HUDEP-2 (cell line): ENCODE measurements at regions not wholly inside any gene's neighbourhood (a gene's known extent, or its start where the extent isn't known, plus 50 kb on each side); places are given as distances from the start of the nearest gene placed in this dataset.

Source experiments
- DNase-seq, 76 experiments: peaks; one replicate each; lab custom pipeline; 2025; ENCODE audit not compliant: unreplicated experiment in 76 of 76; lab: John Stamatoyannopoulos, UW

GRCh38 chr12:18207266-18207665 lies 54.1 kb upstream of the PIK3C2G start:
- no peak for DNase-seq

GRCh38 chr12:18206198-18206597 lies 55.1 kb upstream of the PIK3C2G start:
- DNase-seq = no peak

- DNase-seq = no peak
Measured at GRCh38 chr12:18204053-18204452, 57.3 kb upstream of the PIK3C2G start.

GRCh38 chr12:18192119-18192518 lies 69.2 kb upstream of the PIK3C2G start:
- DNase-seq = no peak

DNA sequence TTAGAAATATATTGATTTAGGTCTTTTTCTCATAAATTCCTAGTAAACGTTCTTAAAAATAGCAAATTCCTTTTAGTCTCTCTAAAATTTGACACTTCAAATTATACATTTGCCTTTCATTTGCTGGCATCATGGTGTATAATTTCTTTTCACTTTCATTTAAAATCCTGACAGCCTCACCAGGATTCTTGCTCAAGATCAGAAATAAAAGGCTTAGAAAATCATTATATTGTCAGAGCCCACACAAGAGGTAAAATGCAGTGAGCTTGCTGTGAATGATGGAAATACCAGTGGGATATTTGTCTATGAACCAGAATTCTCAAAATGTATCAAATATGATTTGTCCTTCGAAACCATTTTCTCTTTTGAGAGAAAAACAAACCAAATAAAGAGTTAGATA lies 78.2 kb upstream of the PIK3C2G start:
- no peak for DNase-seq

DNA sequence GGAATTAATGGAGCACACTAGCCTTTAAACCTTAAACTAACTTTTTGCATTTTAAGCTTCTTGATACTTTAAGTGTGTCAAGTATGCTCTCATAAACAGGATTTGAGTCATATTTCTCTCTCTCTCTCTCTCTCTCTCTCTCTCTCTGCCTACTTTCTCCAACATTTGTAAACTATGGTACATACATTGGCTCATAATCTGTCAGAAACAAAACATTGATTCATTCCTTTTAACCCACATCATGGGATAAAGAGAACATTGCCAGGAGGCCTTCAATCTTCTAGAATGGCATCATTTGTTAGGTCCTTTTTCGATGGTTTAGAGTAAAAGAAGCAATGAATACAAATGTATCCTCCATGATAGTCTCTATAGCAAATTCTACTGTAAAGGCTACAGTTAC lies 81.6 kb upstream of the RERGL start:
- no peak for DNase-seq

DNA sequence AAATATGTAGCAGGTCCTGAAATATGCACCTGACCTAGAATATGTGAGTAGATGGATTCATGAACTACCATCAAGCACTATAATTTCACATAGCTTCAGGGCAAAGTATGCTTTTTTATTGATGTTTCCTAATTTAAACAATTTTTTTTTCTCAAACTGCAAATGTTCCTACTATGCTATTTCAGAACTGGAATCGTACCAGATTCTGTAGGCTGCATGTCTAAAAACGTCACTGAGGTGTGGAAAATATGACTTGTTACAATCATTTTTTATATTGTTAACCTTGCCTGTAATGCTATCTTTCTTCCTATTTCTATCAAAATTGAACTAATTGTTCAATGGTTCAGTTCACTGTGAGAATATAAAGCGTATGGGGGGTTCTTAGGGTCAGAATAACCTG lies 78.0 kb upstream of the RERGL start:
- no peak for DNase-seq

DNA sequence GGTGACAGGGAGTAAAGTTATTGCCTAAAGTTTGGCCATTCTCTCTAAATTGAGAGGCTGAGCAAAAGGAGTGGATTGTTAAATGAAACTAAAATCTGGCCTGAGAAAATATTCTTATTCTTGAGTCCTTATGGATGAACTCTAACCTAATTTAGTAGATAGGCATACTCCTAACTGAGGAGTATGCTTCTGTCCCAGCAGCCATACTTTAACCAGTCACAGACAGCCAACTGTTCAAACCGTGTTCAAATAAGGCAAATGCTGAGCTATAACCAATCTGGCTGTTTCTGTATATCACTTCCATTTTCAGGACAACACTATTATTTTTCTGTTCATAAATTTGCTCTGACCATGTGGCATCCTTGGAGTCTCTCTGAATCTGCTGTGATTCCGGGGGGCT lies 75.9 kb upstream of the RERGL start:
- DNase-seq = no peak

DNA sequence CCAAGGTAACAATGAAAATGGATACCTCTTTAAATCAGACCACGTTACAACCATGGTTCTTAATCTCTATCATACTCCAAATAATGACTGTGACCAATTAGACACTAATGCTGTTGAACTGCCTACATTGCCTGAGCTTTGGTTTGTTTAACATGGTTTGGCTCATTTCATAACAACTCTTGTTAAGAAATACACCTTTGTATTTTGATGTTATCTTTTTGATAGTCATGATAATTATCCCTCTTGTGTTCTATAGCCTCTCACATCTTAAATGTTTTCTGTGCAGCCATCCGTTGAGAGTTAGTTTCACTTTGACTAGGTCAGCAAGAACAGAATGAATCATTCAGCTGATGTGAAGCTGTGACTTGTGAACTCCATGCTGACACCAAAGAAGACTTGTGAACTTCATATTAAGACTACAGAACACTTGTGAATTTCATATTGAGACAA lies 75.5 kb upstream of the RERGL start:
- DNase-seq = no peak

- DNase-seq = no peak
Measured at GRCh38 chr12:18160901-18161300, 70.9 kb upstream of the RERGL start.

- peak in 21 of 76 experiments; percentile 1 to 58 (median 14) for DNase-seq
Measured at GRCh38 chr12:18158774-18159557, 69.0 kb upstream of the RERGL start.

- DNase-seq = no peak
Measured at GRCh38 chr12:18153826-18154225, 63.8 kb upstream of the RERGL start.

- DNase-seq = no peak
Measured at GRCh38 chr12:18151036-18151435, 61.0 kb upstream of the RERGL start.

DNA sequence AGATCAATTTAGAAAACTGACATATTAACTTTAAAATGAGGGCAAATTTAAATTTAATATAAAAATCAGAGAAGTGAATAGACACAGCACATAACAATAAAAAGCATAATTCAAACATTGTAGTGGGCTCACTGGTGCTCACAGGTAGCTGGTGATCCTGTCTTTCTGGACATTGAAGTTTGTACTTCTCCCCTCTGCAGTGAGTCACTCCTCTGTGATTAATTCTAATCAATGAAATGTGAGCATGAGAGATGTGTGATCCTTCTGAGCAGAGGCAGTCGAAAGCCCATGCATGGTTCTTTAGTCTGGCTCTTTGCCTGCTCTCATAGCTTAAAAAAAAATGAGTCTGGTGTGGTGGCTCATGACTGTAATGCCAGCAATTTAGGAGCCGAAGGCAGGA lies 59.0 kb upstream of the RERGL start:
- DNase-seq = no peak

DNA sequence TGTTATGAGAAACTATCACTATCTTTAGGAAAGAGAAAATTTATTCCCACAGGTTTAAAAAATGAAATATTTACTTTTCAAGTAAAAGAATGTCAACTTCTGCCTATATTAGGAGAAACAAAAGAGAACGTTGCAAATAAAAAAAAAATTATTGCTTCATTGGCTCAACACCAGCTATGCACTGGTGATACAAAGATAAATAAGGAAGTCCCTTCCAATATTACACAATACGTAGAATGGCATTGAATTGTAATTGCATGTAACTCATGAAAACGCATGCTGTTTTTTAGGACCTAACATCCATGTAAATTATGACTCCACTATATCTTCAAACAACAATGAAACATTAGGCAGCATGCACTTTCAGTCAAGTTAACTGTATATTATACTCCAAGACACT lies 56.4 kb upstream of the RERGL start:
- no peak for DNase-seq

DNA sequence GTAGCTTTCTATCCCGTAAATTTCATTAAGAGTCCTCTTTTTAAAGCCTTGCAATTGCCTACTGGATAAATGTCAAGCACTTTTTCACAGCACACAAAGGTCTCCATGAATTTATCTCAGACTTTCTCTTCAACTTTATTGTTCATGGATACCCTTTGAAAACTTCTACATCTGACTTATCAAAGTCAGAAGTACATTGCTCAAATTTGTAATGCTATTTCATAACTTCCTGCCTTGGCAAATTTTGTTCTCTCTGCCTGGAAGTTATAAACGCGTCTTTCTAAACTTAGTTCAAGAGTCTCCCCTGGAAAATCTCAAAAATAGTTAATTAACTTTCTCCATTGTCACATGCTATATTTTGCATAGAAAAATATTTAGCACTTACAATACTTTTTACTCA lies 55.9 kb upstream of the RERGL start:
- DNase-seq = no peak

- DNase-seq = no peak
Measured at GRCh38 chr12:18141048-18141982, 51.3 kb upstream of the RERGL start.

DNA sequence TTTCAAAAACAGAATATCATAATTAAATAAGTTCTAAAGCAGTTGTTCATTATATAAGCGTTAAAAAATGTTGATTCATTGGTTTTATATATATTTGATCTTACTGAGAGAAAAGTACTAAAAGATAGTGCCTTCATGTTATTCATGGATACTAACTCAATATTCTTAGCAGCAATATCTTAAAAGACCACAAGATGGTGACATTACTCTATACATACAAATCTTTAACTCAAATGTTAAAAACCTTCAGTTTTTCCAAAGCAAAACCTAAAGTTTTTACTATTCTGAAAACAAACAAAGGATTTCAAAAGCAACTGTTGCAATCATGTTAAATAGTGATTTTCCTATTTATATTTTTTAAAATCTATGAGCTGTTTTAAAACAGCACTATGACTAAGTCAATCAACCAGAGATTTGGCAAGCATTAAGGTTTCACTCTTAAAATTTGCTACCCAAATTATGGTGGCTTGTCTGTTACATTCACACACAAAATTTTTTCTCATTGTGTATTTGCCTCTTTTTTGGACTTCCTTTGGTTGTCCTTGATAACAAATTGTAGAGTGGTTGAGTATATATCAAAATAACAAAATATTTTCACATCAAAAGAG lies 50.1 kb upstream of the RERGL start:
- DNase-seq = no peak
